Coronary artery (tissue), 2 donors: ENCODE measurements at regions not wholly inside any gene's neighbourhood (a gene's known extent, or its start where the extent isn't known, plus 50 kb on each side); places are given as distances from the start of the nearest gene placed in this dataset.

Source experiments
- DNase-seq: peaks from one replicate; pipeline ENCODE4 v3.0.0-alpha.2; 2017; ENCODE audit warnings: low spot score
- H3K27ac ChIP-seq, 2 donors: fragments of 200-600 bp; sonication (generic); one replicate each; pipeline ENCODE4 v1.5.1; 2016 to 2019
- H3K4me3 ChIP-seq: fragments of 200-600 bp; sonication (generic); 2 replicates; pipeline ENCODE4 v1.5.1; 2016; ENCODE audit warnings: mild to moderate bottlenecking, moderate library complexity
- TF ChIP-seq, protein P1 (sequence below): fragments of 200-600 bp; sonication (generic); IDR thresholded peaks from one replicate; pipeline ENCODE4 v1.5.1; 2019; ENCODE audit warnings: antibody characterized with exemption

DNA sequence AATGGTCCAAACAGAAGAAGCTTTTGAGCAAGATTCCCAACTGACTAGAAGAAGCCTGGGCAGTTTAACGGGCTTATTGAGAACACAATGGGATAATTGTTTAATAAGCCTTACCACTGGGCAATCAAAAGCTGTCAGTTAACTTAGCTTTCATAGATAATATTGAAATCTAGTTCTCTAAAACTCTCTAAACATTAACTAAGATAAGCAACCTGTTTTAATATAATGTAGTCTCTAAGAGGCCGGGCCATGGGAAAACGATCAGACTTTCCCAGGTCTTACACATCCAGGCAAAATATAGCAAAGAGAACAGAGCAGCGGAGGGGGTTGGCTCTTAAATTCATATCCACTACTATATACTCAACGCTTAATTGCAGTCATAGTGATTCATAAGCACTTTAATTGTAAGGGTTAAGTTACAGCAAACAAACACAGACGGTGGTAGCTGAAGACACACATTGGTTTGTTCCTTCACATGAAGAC lies 128.0 kb upstream of the FAM83B start:
- H3K27ac ChIP-seq: no peak overlapping the region
- no peak overlapping the region for H3K4me3 ChIP-seq
- TF ChIP-seq, protein P1, sequence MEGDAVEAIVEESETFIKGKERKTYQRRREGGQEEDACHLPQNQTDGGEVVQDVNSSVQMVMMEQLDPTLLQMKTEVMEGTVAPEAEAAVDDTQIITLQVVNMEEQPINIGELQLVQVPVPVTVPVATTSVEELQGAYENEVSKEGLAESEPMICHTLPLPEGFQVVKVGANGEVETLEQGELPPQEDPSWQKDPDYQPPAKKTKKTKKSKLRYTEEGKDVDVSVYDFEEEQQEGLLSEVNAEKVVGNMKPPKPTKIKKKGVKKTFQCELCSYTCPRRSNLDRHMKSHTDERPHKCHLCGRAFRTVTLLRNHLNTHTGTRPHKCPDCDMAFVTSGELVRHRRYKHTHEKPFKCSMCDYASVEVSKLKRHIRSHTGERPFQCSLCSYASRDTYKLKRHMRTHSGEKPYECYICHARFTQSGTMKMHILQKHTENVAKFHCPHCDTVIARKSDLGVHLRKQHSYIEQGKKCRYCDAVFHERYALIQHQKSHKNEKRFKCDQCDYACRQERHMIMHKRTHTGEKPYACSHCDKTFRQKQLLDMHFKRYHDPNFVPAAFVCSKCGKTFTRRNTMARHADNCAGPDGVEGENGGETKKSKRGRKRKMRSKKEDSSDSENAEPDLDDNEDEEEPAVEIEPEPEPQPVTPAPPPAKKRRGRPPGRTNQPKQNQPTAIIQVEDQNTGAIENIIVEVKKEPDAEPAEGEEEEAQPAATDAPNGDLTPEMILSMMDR: no peak
- DNase-seq: no peak

DNA sequence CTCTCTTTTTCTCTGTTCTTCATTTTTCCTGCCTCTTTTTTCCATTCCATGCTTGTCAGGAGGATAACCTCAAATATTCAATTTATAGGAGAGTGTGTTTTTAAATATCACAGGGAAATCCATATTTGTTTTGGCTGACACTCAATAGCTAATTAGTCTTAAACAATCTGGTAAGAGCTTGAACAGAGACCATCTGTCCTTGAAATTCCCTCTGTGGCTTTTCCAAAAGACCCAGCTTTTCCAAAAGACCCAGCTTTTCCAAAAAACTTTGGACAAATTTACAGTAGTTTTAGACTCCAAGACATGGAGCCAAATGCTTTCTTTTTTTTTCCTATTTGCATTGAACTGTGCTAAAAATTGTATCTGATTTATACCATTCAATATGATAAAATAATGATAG lies 127.4 kb upstream of the FAM83B start:
- H3K4me3 ChIP-seq: no peak overlapping the region
- H3K27ac ChIP-seq: no peak overlapping the region
- TF ChIP-seq, protein P1: no peak
- no peak for DNase-seq

DNA sequence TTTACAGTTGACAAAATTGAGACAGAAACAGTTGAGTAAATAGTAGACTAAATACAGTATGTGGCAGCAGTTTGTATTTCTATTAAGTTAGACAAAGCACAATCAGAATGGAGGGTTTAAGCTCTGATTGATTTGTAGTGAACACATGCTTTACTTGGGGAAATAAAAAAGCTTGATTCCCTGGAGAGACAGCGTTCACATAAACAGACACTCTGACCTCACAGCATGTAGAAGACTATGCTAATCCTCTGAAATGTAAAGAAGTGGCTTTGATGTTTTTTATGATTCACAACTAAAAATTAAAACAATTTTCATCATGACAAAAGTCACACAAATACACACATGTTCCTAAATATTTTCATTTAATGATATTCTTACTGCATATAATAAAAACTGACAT lies 126.9 kb upstream of the FAM83B start:
- H3K4me3 ChIP-seq: no peak overlapping the region
- DNase-seq: no peak
- no peak overlapping the region for H3K27ac ChIP-seq
- TF ChIP-seq, protein P1: no peak

DNA sequence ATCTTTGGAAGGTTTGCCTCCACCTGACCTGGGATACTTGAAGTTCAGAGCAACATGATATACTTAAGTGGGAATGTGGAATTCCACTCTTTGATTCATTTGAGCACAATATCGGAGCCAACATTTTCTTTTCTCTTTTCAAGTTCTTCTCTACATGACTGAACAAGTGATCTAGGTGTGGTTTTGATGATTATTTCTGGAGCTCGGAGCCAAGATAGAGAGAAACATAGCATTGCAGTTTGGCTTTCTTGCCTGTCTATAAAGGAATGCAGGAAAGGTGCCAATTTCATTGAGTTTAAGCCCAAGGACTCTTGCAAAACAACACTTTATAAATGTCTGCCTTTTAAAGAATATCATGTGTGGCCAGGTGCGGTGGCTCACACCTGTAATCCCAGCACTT lies 124.2 kb upstream of the FAM83B start:
- no peak for DNase-seq
- no peak overlapping the region for H3K27ac ChIP-seq
- TF ChIP-seq, protein P1: no peak
- no peak overlapping the region for H3K4me3 ChIP-seq

DNA sequence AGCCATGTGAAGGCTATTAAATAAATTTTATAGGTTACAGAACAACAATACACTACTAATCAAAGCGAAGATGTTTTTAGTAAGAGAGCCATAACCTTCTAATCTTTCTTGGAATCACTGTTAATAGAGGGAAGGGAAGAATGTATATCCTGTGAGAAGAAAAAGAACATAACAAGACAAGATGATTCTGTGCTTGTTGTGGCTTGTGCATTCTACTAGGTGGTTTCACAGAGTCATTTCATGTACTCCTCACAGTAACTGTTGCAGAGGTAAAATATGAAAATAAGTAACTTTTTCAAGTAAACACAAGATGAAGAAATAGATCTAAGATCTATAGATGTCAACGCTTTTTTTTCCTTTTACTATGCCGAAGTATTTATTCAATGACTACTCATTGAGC lies 116.9 kb upstream of the FAM83B start:
- TF ChIP-seq, protein P1: no peak
- no peak overlapping the region for H3K4me3 ChIP-seq
- no peak overlapping the region for H3K27ac ChIP-seq
- DNase-seq: no peak

DNA sequence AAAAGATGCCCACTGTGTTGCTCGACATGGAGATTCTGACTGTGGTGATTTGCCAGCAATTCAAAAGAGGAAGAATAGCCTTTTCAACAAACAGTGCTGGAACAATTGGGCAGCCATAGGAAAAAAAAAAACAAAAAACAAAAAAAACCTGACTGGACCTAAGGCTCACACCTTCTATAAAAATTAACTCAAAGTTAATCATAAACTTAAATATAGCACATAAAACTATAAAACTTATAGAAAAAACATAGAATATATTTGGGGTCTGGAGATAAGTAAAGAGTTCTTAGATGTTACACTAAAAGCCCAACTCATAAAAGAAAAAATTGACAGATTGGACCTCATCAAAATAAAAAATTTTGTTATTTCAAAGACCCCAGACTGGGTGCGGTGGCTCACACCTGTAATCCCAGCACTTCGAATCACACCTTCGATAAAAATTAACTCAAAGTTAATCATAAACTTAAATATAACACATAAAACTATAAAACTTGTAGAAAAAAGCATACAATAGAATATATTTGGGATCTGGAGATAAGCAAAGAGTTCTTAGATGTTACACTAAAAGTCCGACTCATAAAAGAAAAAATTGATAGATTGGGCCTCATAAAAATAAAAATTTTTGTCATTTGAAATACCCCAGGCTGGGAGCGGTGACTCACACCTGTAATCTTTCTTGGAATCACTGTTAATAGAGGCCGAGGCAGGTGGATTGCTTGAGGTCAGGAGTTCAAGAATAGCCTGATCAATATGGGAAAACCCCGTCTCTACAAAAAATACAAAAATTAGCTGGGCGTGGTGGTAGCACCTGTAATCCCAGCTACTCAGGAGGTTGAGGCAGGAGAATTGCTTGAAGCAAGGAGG lies 115.6 kb upstream of the FAM83B start:
- no peak overlapping the region for H3K27ac ChIP-seq
- TF ChIP-seq, protein P1: no peak
- no peak for DNase-seq
- H3K4me3 ChIP-seq: no peak overlapping the region

DNA sequence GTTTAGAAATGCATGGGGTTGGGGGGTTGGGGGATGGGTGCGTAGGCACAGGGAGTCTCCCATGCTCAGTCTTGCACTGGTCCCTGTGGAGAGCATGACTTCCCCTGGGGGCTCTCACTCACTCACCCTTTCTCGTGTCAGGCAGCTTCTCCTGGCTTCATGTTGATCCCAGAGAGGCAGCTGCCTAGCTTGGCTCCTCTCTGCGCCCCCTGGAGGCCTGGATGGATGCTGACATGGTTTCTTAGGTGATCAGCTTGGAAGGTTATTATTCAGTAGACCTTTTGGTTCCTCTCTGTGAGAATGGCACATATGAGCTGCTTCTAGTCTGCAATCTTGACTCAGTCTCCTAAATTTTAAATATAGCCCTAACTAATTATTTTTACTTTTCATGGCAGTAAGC lies 109.3 kb upstream of the FAM83B start:
- no peak overlapping the region for H3K4me3 ChIP-seq
- H3K27ac ChIP-seq: no peak overlapping the region
- TF ChIP-seq, protein P1: no peak
- no peak for DNase-seq
